ENCODE measurements at regions not wholly inside any gene's neighbourhood (a gene's known extent, or its start where the extent isn't known, plus 50 kb on each side); places are given as distances from the start of the nearest gene placed in this dataset.

GRCh38 chr6:132210886-132211563 is 190.2 kb downstream of the MOXD1 start:
- no peak for TF ChIP-seq CTCF (IDR thresholded peaks at IDR 0.05; ENCODE audit: poor library complexity)
- TF ChIP-seq EZH2phosphoT487 (IDR thresholded peaks at IDR 0.05; ENCODE audit: low read depth, severe bottlenecking, unreplicated experiment), result no peak
- TF ChIP-seq EZH2 (IDR thresholded peaks at IDR 0.05; ENCODE audit: borderline replicate concordance), result no peak
